ENCODE measurements at regions not wholly inside any gene's neighbourhood (a gene's known extent, or its start where the extent isn't known, plus 50 kb on each side); places are given as distances from the start of the nearest gene placed in this dataset.

DNA sequence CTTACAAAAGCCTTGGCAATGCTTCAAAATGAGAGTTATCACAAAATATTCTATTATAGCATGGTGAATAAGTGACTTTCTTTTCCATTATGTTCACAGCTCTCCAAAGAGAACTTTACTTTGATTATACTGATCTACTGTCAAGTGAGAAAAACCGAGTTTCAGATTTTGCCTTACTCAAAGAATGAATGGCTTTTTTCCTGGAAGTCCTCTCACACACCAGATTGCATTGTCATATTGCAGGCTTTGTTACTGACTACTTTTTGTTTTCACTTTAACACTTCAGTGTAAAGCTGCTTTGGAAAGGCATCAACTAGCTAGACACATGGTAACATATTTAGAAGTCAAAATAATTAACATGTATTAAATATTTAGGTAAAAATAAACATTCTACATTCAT, 765.2 kb upstream of the NUDT12 start:
- H3K9me3 ChIP-seq (ENCODE audit: control insufficient read depth, low read depth, low read length), result no peaks in the 10 kb centered on the region
- H3K9me1 ChIP-seq (ENCODE audit: control insufficient read depth, extremely low read depth, insufficient read depth, low read length), result no peaks in the 10 kb centered on the region
- H3K4me1 ChIP-seq (ENCODE audit: control insufficient read depth, extremely low read depth, insufficient read depth, low read length), result no peaks in the 10 kb centered on the region
- no peaks in the 10 kb centered on the region for H3K36me3 ChIP-seq (ENCODE audit: control insufficient read depth in 2 of 2, extremely low read depth in 1 of 2, insufficient read depth in 2 of 2, low read length in 2 of 2)
- no peaks in the 10 kb centered on the region for H3K27me3 ChIP-seq (ENCODE audit: control insufficient read depth, extremely low read depth, insufficient read depth, low read length)
- DNase-seq (ENCODE audit: low read depth, low spot score) (no peak), FAIRE-seq (no peak)
- dilution Hi-C loops (cut with MboI; ENCODE audit: extremely low pct_ligation_motif_present, low sequenced_read_pairs), result no loop called here
- no peak overlapping the region for H3K9ac ChIP-seq (ENCODE audit: control insufficient read depth, extremely low read depth, insufficient read depth, low read length)
- no peaks in the 10 kb centered on the region for H3K79me2 ChIP-seq (ENCODE audit: control insufficient read depth, insufficient read depth, low read length)
- H3K4me2 ChIP-seq (ENCODE audit: control insufficient read depth, extremely low read depth, insufficient read depth, low read depth, low read length), result no peak overlapping the region
- no peak overlapping the region for H3K4me3 ChIP-seq (ENCODE audit: control insufficient read depth in 2 of 3, extremely low read depth in 1 of 3, insufficient read depth in 2 of 3, low read depth in 1 of 3, low read length in 3 of 3)
- no peak overlapping the region for H3K27ac ChIP-seq (ENCODE audit: control insufficient read depth, insufficient read depth, low read length)
- TF ChIP-seq CTCF (optimal IDR thresholded peaks at IDR 0.05 in 1 of 3, IDR thresholded peaks at IDR 0.05 in 1 of 3, conservative IDR thresholded peaks at IDR 0.05 in 1 of 3; ENCODE audit: extremely low read depth in 1 of 3, insufficient read depth in 2 of 3, low read length in 3 of 3) (no peak), EZH2 (IDR thresholded peaks at IDR 0.05; ENCODE audit: low read length) (no peak)
- no peak overlapping the region for H2AFZ ChIP-seq (ENCODE audit: control insufficient read depth, low read length)
- no peaks in the 10 kb centered on the region for H4K20me1 ChIP-seq (ENCODE audit: control insufficient read depth, extremely low read depth, insufficient read depth, low read length)

GRCh38 chr5:104326966-104327365, 764.4 kb upstream of the NUDT12 start:
- dilution Hi-C loops (cut with MboI; ENCODE audit: extremely low pct_ligation_motif_present, low sequenced_read_pairs), result no loop called here
- Histone ChIP-seq H3K4me2 (ENCODE audit: control insufficient read depth, extremely low read depth, insufficient read depth, low read depth, low read length) (no peak overlapping the region), H3K9me3 (ENCODE audit: control insufficient read depth, low read depth, low read length) (no peaks in the 10 kb centered on the region), H3K27ac (ENCODE audit: control insufficient read depth, insufficient read depth, low read length) (no peak overlapping the region), H3K4me3 (ENCODE audit: control insufficient read depth in 2 of 3, extremely low read depth in 1 of 3, insufficient read depth in 2 of 3, low read depth in 1 of 3, low read length in 3 of 3) (no peak overlapping the region), H4K20me1 (ENCODE audit: control insufficient read depth, extremely low read depth, insufficient read depth, low read length) (no peaks in the 10 kb centered on the region), H3K79me2 (ENCODE audit: control insufficient read depth, insufficient read depth, low read length) (no peaks in the 10 kb centered on the region), H3K36me3 (ENCODE audit: control insufficient read depth in 2 of 2, extremely low read depth in 1 of 2, insufficient read depth in 2 of 2, low read length in 2 of 2) (no peaks in the 10 kb centered on the region), H3K9me1 (ENCODE audit: control insufficient read depth, extremely low read depth, insufficient read depth, low read length) (no peaks in the 10 kb centered on the region), H3K27me3 (ENCODE audit: control insufficient read depth, extremely low read depth, insufficient read depth, low read length) (no peaks in the 10 kb centered on the region), H3K9ac (ENCODE audit: control insufficient read depth, extremely low read depth, insufficient read depth, low read length) (no peak overlapping the region), H2AFZ (ENCODE audit: control insufficient read depth, low read length) (no peak overlapping the region), H3K4me1 (ENCODE audit: control insufficient read depth, extremely low read depth, insufficient read depth, low read length) (no peaks in the 10 kb centered on the region)
- TF ChIP-seq EZH2 (IDR thresholded peaks at IDR 0.05; ENCODE audit: low read length) (no peak), CTCF (optimal IDR thresholded peaks at IDR 0.05 in 1 of 3, IDR thresholded peaks at IDR 0.05 in 1 of 3, conservative IDR thresholded peaks at IDR 0.05 in 1 of 3; ENCODE audit: extremely low read depth in 1 of 3, insufficient read depth in 2 of 3, low read length in 3 of 3) (no peak)
- DNase-seq (ENCODE audit: low read depth, low spot score) (no peak), FAIRE-seq (no peak)
